Suppressor macrophage treated with lipopolysaccharide for 1 hour (primary cell): ENCODE measurements at regions not wholly inside any gene's neighbourhood (a gene's known extent, or its start where the extent isn't known, plus 50 kb on each side); places are given as distances from the start of the nearest gene placed in this dataset.
"Not testable (repeated sequence)": the region's sequence is repeated elsewhere in the genome, so short reads cannot be mapped to it uniquely, and the experiment has no call there.

Experiments used
- DNase-seq, 3 donors: peaks; one replicate each; pipeline ENCODE4 v3.0.0-alpha.2; 2020 to 2022

- no peak for DNase-seq
Measured at GRCh38 chr21:27390384-27390783, 423.5 kb upstream of the ADAMTS5 start.

GRCh38 chr21:27388825-27389224, 421.9 kb upstream of the ADAMTS5 start:
- DNase-seq = no peak

- DNase-seq = no peak
Measured at GRCh38 chr21:27382404-27382803, 415.5 kb upstream of the ADAMTS5 start.

GRCh38 chr21:27380303-27380702, 413.4 kb upstream of the ADAMTS5 start:
- DNase-seq = no peak

GRCh38 chr21:27379354-27379753, 412.5 kb upstream of the ADAMTS5 start:
- no peak for DNase-seq

GRCh38 chr21:27372381-27372780, 405.5 kb upstream of the ADAMTS5 start:
- DNase-seq = no peak

GRCh38 chr21:27371975-27372331, 405.1 kb upstream of the ADAMTS5 start:
- no peak for DNase-seq

GRCh38 chr21:27371115-27371974, 404.5 kb upstream of the ADAMTS5 start:
- DNase-seq = no peak

- DNase-seq = no peak
Measured at GRCh38 chr21:27369978-27370571, 403.2 kb upstream of the ADAMTS5 start.

- DNase-seq = no peak
Measured at GRCh38 chr21:27369234-27369633, 402.3 kb upstream of the ADAMTS5 start.

- DNase-seq = no peak
Measured at GRCh38 chr21:27366646-27367235, 399.9 kb upstream of the ADAMTS5 start.

GRCh38 chr21:27366036-27366435, 399.1 kb upstream of the ADAMTS5 start:
- no peak for DNase-seq

- DNase-seq = no peak
Measured at GRCh38 chr21:27365394-27365793, 398.5 kb upstream of the ADAMTS5 start.

GRCh38 chr21:27363719-27364477, 397.0 kb upstream of the ADAMTS5 start:
- no peak for DNase-seq

GRCh38 chr21:27362249-27362648, 395.4 kb upstream of the ADAMTS5 start:
- no peak for DNase-seq

- no peak for DNase-seq
Measured at GRCh38 chr21:27359141-27359540, 392.3 kb upstream of the ADAMTS5 start.

GRCh38 chr21:27352885-27353284, 386.0 kb upstream of the ADAMTS5 start:
- DNase-seq = no peak

GRCh38 chr21:27346041-27346448, 379.2 kb upstream of the ADAMTS5 start:
- DNase-seq = no peak

- DNase-seq = no peak
Measured at GRCh38 chr21:27339902-27340301, 373.0 kb upstream of the ADAMTS5 start.

GRCh38 chr21:27338007-27338406, 371.1 kb upstream of the ADAMTS5 start:
- not testable (repeated sequence) for DNase-seq

- no peak for DNase-seq
Measured at GRCh38 chr21:27333096-27333495, 366.2 kb upstream of the ADAMTS5 start.

GRCh38 chr21:27329255-27329851, 362.5 kb upstream of the ADAMTS5 start:
- DNase-seq = no peak

GRCh38 chr21:27326301-27326700, 359.4 kb upstream of the ADAMTS5 start:
- no peak for DNase-seq
